Anterior cingulate cortex (tissue), 58 donors: ENCODE measurements at regions not wholly inside any gene's neighbourhood (a gene's known extent, or its start where the extent isn't known, plus 50 kb on each side); places are given as distances from the start of the nearest gene placed in this dataset.

Source experiments
- DNase-seq, 58 donors: peaks; one replicate each; lab custom pipeline; 2025; lab: John Stamatoyannopoulos, UW

DNA sequence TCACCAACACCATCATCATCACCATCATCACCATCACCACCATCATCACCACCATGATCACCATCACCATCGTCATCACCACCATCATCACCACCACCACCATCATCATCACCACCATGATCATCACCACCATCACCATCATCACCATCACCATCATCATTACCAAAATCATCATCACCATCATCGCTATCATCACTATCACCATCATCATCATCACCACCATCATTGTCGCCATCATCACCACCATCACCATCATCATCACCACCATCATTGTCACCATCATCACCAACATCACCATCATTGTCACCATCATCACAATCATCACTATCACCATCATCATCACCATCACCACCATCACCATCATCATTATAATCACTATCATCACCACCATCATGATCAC lies 893.5 kb downstream of the TBC1D22A start:
- DNase-seq = no peak

- peak in 7 of 58 donors; percentile 3 to 55 (median 8) for DNase-seq
Measured at GRCh38 chr22:47654922-47655491, 892.6 kb downstream of the TBC1D22A start.

GRCh38 chr22:47653921-47654320 lies 891.5 kb downstream of the TBC1D22A start:
- no peak for DNase-seq

DNA sequence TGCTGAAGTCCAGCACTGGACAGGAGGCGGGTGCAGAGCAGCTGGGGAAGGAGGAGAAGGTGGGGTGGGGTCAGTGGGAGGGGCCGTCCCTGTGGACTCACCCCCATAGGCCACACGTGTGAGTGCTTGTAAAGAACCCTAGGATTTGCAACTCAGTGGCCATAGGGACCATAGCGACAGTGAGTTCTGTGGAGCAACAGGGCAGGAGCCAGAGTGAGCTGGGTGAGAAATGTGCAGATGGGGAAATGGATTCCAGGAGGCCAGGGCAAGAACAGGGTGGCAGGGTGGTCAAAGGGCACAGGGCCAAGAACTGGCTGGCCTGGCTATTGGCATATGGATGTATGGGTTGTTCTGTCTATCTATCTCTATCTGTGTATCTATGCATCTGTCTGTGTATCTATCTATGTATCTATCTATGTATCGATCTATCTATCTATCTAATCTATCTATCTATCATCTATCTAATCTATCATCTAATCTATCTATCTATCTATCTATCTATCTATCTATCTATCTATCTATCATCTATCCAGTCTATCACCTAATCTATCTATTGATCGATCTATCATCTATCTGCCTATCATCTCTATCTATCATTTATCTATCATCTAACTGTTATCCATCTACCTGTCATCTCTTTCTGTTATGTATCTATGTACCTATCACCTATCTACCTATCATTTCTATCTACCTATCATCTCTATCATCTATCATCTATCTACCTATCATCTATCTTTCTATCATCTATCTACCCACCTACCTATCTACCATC lies 889.0 kb downstream of the TBC1D22A start:
- DNase-seq = no peak

DNA sequence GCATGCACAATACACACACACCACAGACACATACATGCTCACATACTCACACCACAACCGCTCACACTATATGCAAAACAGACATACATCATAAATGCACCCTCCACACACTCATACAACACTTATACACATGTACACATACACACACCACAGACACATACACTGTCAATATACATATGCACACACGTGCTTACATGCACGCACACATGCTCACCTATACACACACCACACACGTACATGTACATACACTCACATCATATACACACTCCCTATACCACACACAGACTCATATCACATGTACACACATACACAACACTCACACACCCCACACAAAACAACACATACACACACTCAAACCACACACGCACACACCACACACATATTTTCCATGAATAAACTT lies 885.3 kb downstream of the TBC1D22A start:
- DNase-seq = no peak

DNA sequence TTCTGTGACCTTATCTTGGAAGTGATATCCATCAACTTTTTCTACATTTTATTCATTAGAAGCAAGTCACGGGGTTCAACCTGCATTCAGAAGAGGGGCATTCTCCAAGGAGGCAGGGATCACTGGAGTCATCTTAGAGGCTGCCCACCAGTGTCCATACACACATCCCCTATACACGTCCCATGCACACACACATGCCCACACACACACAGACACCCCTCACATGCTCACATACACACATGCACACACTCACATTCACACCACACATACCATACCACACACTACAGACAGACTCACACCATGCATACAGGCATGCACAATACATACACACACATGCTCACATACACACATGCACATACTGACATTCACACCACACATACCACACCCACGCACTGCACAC lies 884.7 kb downstream of the TBC1D22A start:
- DNase-seq = no peak

GRCh38 chr22:47645923-47646322 lies 883.5 kb downstream of the TBC1D22A start:
- no peak for DNase-seq

DNA sequence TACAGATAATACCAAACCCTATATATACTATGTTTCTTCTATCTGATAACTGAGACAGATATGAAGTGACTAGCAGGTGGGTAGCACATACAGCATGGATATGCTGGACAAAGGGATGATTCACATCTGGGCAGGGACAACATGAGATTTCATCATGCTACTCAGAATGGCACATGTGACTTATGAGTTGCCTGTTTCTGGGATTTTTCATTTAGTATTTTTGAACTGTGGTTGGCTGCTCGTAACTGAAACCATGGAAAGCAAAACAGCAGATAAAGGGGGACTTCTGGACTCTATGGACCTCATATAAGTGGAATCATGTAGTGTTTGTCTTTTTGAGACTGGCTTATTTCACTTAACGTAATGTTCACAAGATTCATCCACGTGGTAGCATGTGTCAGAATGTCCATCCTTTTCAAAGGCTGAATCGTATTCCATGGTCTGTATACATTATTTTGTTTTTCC lies 883.0 kb downstream of the TBC1D22A start:
- DNase-seq = no peak

DNA sequence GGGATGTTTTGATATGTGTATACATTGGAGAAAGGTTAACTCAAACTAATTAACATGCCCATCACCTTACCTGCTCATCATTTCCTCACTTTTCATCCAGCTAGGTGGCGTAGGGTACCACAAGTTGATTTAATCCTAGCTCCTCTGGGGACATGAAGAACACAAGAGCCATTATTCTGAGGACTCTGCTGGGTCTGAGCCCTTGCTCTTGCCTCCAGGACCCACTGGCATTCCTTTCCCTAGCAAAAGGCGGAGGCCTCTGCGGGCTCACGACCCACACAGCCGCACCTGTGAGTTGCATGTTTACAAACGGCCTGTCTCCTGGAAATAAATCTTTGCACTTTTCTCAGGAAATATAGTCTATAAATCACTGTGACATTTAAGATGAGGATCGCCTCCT lies 871.9 kb downstream of the TBC1D22A start:
- no peak for DNase-seq

- no peak for DNase-seq
Measured at GRCh38 chr22:47633111-47633510, 870.7 kb downstream of the TBC1D22A start.

- peak in 2 of 58 donors; percentile 37 to 39 for DNase-seq
Measured at GRCh38 chr22:47632701-47633100, 870.3 kb downstream of the TBC1D22A start.

GRCh38 chr22:47631571-47632102 lies 869.2 kb downstream of the TBC1D22A start:
- peak in 4 of 58 donors; percentile 19 to 56 (median 40) for DNase-seq

DNA sequence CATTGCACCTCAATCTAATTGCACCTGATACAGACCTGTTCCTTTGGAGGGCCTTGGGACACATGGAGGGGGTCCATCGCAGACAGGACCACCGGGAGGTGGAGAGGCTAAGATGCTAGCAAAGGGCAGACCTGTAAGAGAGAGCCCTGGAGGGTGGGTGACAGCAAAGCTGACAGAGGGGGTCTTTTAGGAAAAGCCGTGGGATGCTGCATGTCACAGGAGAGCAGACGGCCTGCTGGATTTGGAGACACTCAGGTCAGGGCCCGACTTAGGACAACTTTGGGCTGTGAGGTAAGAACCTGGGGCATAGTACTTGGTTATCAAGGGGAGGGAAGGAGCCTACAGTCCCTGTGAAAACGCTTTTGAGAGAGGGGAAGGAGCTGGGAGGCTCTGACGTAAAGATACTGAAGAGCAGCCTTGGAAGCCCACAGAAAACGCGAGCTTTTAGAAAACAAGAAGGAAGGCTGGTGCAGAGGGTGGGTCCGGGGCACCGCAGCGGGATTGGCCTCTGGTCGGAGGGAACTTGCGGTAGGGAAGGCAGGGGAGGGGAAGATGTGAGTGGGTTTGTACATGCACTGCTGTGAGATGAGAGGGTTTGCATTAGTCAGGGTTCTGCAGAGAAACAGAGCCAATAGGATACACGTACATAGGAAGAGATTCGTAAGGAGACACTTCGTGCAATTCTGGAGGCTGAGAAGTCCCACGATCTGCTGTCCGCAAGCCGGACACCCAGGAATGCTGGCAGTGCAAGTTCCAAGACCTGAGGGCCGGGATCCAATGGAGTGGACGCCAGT lies 868.5 kb downstream of the TBC1D22A start:
- DNase-seq = no peak

GRCh38 chr22:47629791-47630655 lies 867.6 kb downstream of the TBC1D22A start:
- DNase-seq = no peak

DNA sequence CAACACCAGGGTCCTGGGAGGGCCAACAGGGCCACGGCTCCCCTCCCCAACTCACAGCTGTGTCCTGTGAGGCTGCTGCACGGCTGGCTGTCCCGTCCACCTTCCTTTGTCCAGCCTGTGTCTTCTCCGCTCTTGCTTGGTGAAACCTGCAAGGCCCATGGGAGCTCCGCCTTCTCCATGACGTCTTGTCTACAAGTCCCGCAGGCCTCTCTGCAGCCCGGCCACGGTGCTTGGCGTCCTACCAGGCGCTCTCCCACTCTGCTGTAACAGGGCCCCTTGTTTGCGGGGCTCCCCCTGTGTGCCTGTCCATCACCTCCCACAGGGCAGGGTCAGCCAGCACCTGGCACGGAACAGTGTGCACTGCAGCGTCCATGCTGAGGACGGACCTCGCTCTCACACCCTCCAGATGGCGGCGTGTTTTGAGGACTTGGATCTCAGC lies 866.8 kb downstream of the TBC1D22A start:
- DNase-seq = no peak

GRCh38 chr22:47628477-47629272 lies 866.2 kb downstream of the TBC1D22A start:
- no peak for DNase-seq

GRCh38 chr22:47627556-47628253 lies 865.3 kb downstream of the TBC1D22A start:
- peak in 2 of 58 donors; percentile 9 to 16 for DNase-seq
